BJ (cell line): ENCODE measurements at regions not wholly inside any gene's neighbourhood (a gene's known extent, or its start where the extent isn't known, plus 50 kb on each side); places are given as distances from the start of the nearest gene placed in this dataset.
"Not testable (repeated sequence)": the region's sequence is repeated elsewhere in the genome, so short reads cannot be mapped to it uniquely, and the experiment has no call there.

ENCODE experiments used
- CTCF ChIA-PET: fragments of 350-600 bp; formaldehyde crosslinking; extraction: SDS; loops from one replicate; lab custom pipeline; 2021; ENCODE audit warnings: antibody characterized with exemption, inconsistent platforms; lab: Yijun Ruan, JAX
- POLR2A ChIA-PET: fragments of 300-600 bp; sonication (Branson Sonifier 250); formaldehyde crosslinking; extraction: SDS; loops from one replicate; lab custom pipeline; 2021; ENCODE audit warnings: antibody characterized with exemption; lab: Charles Lee
- DNase-seq: peaks from one replicate; pipeline ENCODE4 v3.0.0-alpha.2; 2011; ENCODE audit warnings: low read depth
- H3K27me3 ChIP-seq: 2 replicates; pipeline ENCODE4 v1.6.0; 2011; ENCODE audit warnings: low read length; ENCODE audit not compliant: control insufficient read depth, insufficient read depth
- H3K36me3 ChIP-seq: 2 replicates; pipeline ENCODE4 v1.5.1; 2011; ENCODE audit warnings: low read length; ENCODE audit not compliant: control insufficient read depth, insufficient read depth
- H3K4me3 ChIP-seq: 2 replicates; pipeline ENCODE4 v1.5.1; 2011; ENCODE audit warnings: low read depth, mild to moderate bottlenecking, control low read depth, low read length
- CTCF ChIP-seq: IDR thresholded peaks from 2 replicates; pipeline ENCODE4 v1.5.1; 2011; ENCODE audit warnings: low read depth, mild to moderate bottlenecking, control low read depth, inconsistent platforms, low read length, moderate library complexity; ENCODE audit not compliant: insufficient read depth

- DNase-seq = no peak
- POLR2A ChIA-PET = no interaction called here
- Histone ChIP-seq H3K4me3 (no peak overlapping the region), H3K27me3 (no peaks in the 10 kb centered on the region), H3K36me3 (no peaks in the 10 kb centered on the region)
- TF ChIP-seq CTCF = no peak
- CTCF ChIA-PET = no interaction called here
Observed at GRCh38 chr10:21289961-21290360, 235.5 kb downstream of the SKIDA1 start.

DNA sequence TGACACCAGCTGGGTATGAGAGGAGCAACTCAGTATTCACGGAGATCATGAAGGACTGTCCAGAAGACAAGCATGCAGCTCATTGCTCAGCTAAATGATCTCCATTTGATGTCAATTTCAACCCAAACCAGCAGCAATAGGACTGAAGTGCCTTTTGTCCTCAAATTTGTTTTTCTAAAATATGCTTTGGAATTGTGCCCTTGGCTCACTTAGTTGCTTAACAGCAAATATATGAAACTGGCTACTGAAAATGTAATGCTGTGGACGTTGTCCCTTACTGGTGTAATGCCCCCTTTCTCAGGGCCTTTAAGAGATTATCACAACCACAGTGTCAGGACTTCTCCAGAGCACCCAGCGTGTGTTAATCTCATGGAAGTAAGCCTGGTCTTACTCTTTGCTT, 236.2 kb downstream of the SKIDA1 start:
- Histone ChIP-seq H3K4me3 (no peak overlapping the region), H3K27me3 (no peaks in the 10 kb centered on the region), H3K36me3 (no peaks in the 10 kb centered on the region)
- CTCF ChIA-PET = no interaction called here
- POLR2A ChIA-PET = no interaction called here
- no peak for DNase-seq
- no peak for TF ChIP-seq CTCF

GRCh38 chr10:21285742-21286331, 239.6 kb downstream of the SKIDA1 start:
- no peak for DNase-seq
- ChIA-PET POLR2A (no interaction called here), CTCF (interaction anchor here (1.7 kb wide), 1 partner anchor 208 kb away, joined by 3 read pairs; no protein-coding TSS in a partner anchor)
- Histone ChIP-seq H3K27me3 (no peaks in the 10 kb centered on the region), H3K36me3 (no peaks in the 10 kb centered on the region), H3K4me3 (no peak overlapping the region)
- no peak for TF ChIP-seq CTCF

DNA sequence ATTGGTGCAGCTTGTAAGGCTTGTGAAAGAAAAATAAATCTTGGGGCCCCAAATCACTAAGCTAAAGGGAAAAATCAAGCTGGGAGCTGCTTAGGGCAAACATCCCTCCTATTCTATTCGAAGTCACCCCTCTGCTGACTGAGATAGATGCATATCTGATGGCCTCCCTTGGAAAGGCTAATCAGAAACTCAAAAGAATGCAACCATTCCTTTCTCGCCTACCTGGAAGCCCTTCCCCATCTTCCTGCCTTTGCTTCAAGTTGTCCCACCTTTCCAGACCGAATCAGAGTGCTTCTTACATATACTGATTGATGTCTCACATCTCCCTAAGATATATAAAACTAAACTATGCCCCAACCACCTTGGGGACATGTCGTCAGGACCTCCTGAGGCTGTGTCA, 240.3 kb downstream of the SKIDA1 start:
- DNase-seq = no peak
- Histone ChIP-seq H3K4me3 (no peak overlapping the region), H3K36me3 (no peaks in the 10 kb centered on the region), H3K27me3 (no peaks in the 10 kb centered on the region)
- ChIA-PET POLR2A (no interaction called here), CTCF (interaction anchor here (1.7 kb wide), 1 partner anchor 209 kb away, joined by 3 read pairs; no protein-coding TSS in a partner anchor)
- TF ChIP-seq CTCF = no peak

DNA sequence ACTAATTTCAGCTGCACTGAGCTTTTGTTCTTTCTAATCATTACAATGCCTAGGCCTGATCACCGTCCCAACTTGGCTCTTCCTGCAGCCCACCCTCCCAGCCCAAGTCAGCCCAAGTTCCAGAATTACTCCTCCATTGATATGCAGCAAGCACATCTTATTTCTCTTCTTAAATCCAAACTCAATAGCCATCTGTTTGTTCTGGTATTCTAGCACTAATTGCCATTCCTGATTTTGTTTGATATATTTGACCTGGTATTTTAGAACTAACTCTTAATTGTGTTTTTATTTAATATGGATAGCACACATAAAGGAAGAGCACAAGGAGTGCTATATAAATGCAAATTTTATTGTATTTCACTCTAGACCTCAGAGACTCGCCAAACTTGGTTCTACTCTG, 241.2 kb downstream of the SKIDA1 start:
- no peak for TF ChIP-seq CTCF
- Histone ChIP-seq H3K4me3 (no peak overlapping the region), H3K36me3 (no peaks in the 10 kb centered on the region), H3K27me3 (no peaks in the 10 kb centered on the region)
- DNase-seq = no peak
- CTCF ChIA-PET = no interaction called here
- POLR2A ChIA-PET = no interaction called here

GRCh38 chr10:21283053-21283452, 242.4 kb downstream of the SKIDA1 start:
- H3K36me3 ChIP-seq, H3K4me3 ChIP-seq, DNase-seq, H3K27me3 ChIP-seq, POLR2A ChIA-PET: not testable (repeated sequence)
- CTCF ChIA-PET = interaction anchor here (0.6 to 1.3 kb wide), 5 partner anchors 10 to 307 kb away, joined by 3 to 5 read pairs (median 3); no protein-coding TSS in a partner anchor
